ENCODE measurements at regions not wholly inside any gene's neighbourhood (a gene's known extent, or its start where the extent isn't known, plus 50 kb on each side); places are given as distances from the start of the nearest gene placed in this dataset.

- 69 to 77% methylated on average over 8 of the region's 8 CpGs for WGBS, 2 donors
Measured at GRCh38 chr22:27273436-27273835, 528.1 kb downstream of the MN1 start.

GRCh38 chr22:27273853-27274252 lies 527.7 kb downstream of the MN1 start:
- H3K27ac ChIP-seq, result no peak overlapping the region
- DNase-seq, result no peak
- no peaks in the 10 kb centered on the region for H3K36me3 ChIP-seq
- no peaks in the 10 kb centered on the region for H3K27me3 ChIP-seq
- intact Hi-C loops (cut with DNase I), result no loop called here
- H3K9me3 ChIP-seq, result no peaks in the 10 kb centered on the region
- no peaks in the 10 kb centered on the region for H3K4me1 ChIP-seq
- TF ChIP-seq CTCF (IDR thresholded peaks at IDR 0.05), result no peak
- TF ChIP-seq POLR2A (IDR thresholded peaks at IDR 0.05), result no peak
- no peak overlapping the region for H3K4me3 ChIP-seq (replicated peaks in 1 of 3)
- 63 to 68% methylated on average over 10 of the region's 10 CpGs for WGBS, 2 donors

More at GRCh38 chr22:27273436-27273835, 528.1 kb downstream of the MN1 start:
- no peaks in the 10 kb centered on the region for H3K9me3 ChIP-seq
- no peak for TF ChIP-seq CTCF (IDR thresholded peaks at IDR 0.05)
- TF ChIP-seq POLR2A (IDR thresholded peaks at IDR 0.05), result no peak
- no peaks in the 10 kb centered on the region for H3K27me3 ChIP-seq
- no peaks in the 10 kb centered on the region for H3K4me1 ChIP-seq
- no peak overlapping the region for H3K27ac ChIP-seq
- DNase-seq, result no peak
- no peak overlapping the region for H3K4me3 ChIP-seq (replicated peaks in 1 of 3)
- no peaks in the 10 kb centered on the region for H3K36me3 ChIP-seq
- intact Hi-C loops (cut with DNase I), result no loop called here

- 71 to 84% methylated on average over 4 of the region's 4 CpGs for WGBS, 2 donors
- intact Hi-C loops (cut with DNase I), result no loop called here
- no peaks in the 10 kb centered on the region for H3K27me3 ChIP-seq
- H3K9me3 ChIP-seq, result no peaks in the 10 kb centered on the region
- no peak for DNase-seq
- no peak overlapping the region for H3K4me3 ChIP-seq (replicated peaks in 1 of 3)
- no peak overlapping the region for H3K27ac ChIP-seq
- no peaks in the 10 kb centered on the region for H3K4me1 ChIP-seq
- TF ChIP-seq POLR2A (IDR thresholded peaks at IDR 0.05) (no peak), CTCF (IDR thresholded peaks at IDR 0.05) (no peak)
- no peaks in the 10 kb centered on the region for H3K36me3 ChIP-seq
Measured at GRCh38 chr22:27274770-27275449, 526.6 kb downstream of the MN1 start.

- H3K36me3 ChIP-seq, result no peaks in the 10 kb centered on the region
- intact Hi-C loops (cut with DNase I), result no loop called here
- no peak overlapping the region for H3K4me3 ChIP-seq (replicated peaks in 1 of 3)
- WGBS, 2 donors, result 84 to 91% methylated on average over 2 of the region's 2 CpGs
- H3K27me3 ChIP-seq, result no peaks in the 10 kb centered on the region
- no peaks in the 10 kb centered on the region for H3K9me3 ChIP-seq
- H3K4me1 ChIP-seq, result no peaks in the 10 kb centered on the region
- H3K27ac ChIP-seq, result no peak overlapping the region
- DNase-seq, result no peak
- TF ChIP-seq POLR2A (IDR thresholded peaks at IDR 0.05), result no peak
- TF ChIP-seq CTCF (IDR thresholded peaks at IDR 0.05), result no peak
Measured at GRCh38 chr22:27278946-27279345, 522.6 kb downstream of the MN1 start.

GRCh38 chr22:27283240-27283639 lies 518.3 kb downstream of the MN1 start:
- intact Hi-C loops (cut with DNase I), result no loop called here
- no peak for TF ChIP-seq POLR2A (IDR thresholded peaks at IDR 0.05)
- H3K36me3 ChIP-seq, result no peaks in the 10 kb centered on the region
- no peak overlapping the region for H3K4me3 ChIP-seq (replicated peaks in 1 of 3)
- no peak overlapping the region for H3K27ac ChIP-seq
- DNase-seq, result no peak
- 87 to 99% methylated on average over 5 of the region's 5 CpGs for WGBS, 2 donors
- H3K4me1 ChIP-seq, result no peaks in the 10 kb centered on the region
- H3K9me3 ChIP-seq, result no peaks in the 10 kb centered on the region
- H3K27me3 ChIP-seq, result no peaks in the 10 kb centered on the region
